ENCODE measurements at regions not wholly inside any gene's neighbourhood (a gene's known extent, or its start where the extent isn't known, plus 50 kb on each side); places are given as distances from the start of the nearest gene placed in this dataset.

- Histone ChIP-seq H3K79me2 (replicated peaks; ENCODE audit: insufficient read depth, low read length) (no peaks in the 10 kb centered on the region), H3F3A (ENCODE audit: insufficient read depth, low read length, poor library complexity, severe bottlenecking) (no peaks in the 10 kb centered on the region), H4K20me1 (ENCODE audit: insufficient read depth) (no peaks in the 10 kb centered on the region), H3K9me3 (ENCODE audit: low read length) (no peaks in the 10 kb centered on the region), H2AFZ (ENCODE audit: low read depth, low read length) (no peak overlapping the region), H3K9ac (ENCODE audit: low read length) (no peak overlapping the region), H3K9me2 (ENCODE audit: insufficient read depth, low read length) (no peaks in the 10 kb centered on the region), H3K4me2 (ENCODE audit: low read length) (no peak overlapping the region), H3K4me3 (ENCODE audit: low read length) (no peak overlapping the region), H3K27me3 (ENCODE audit: insufficient read depth, low read depth, low read length) (no peaks in the 10 kb centered on the region), H3K36me3 (ENCODE audit: insufficient read depth, low read length) (no peaks in the 10 kb centered on the region), H3K27ac (ENCODE audit: low read length) (peak overlapping the region; percentile 63)
- TF ChIP-seq REST (IDR thresholded peaks at IDR 0.05; ENCODE audit: borderline replicate concordance) (no peak), SMC3 (conservative IDR thresholded peaks at IDR 0.05; ENCODE audit: poor library complexity) (no peak), RAD21 (conservative IDR thresholded peaks at IDR 0.05) (peak; percentile 13), TAF1 (IDR thresholded peaks at IDR 0.05; ENCODE audit: low read depth) (no peak), CTCF (IDR thresholded peaks at IDR 0.05; ENCODE audit: poor library complexity, severe bottlenecking) (no peak), EZH2 (IDR thresholded peaks at IDR 0.05; ENCODE audit: borderline replicate concordance, insufficient read depth, low read length, poor library complexity, severe bottlenecking) (no peak), POLR2AphosphoS5 (IDR thresholded peaks at IDR 0.05) (peak; percentile 60), EP300 (conservative IDR thresholded peaks at IDR 0.05; ENCODE audit: poor library complexity, severe bottlenecking) (peak; percentile 77)
Observed at GRCh38 chr9:118711843-118712242, 657.4 kb downstream of the BRINP1 start.

- Histone ChIP-seq H3F3A (ENCODE audit: insufficient read depth, low read length, poor library complexity, severe bottlenecking) (no peaks in the 10 kb centered on the region), H4K20me1 (ENCODE audit: insufficient read depth) (no peaks in the 10 kb centered on the region), H3K4me2 (ENCODE audit: low read length) (no peak overlapping the region), H3K9me3 (ENCODE audit: low read length) (no peaks in the 10 kb centered on the region), H2AFZ (ENCODE audit: low read depth, low read length) (no peak overlapping the region), H3K9ac (ENCODE audit: low read length) (no peak overlapping the region), H3K27me3 (ENCODE audit: insufficient read depth, low read depth, low read length) (no peaks in the 10 kb centered on the region), H3K4me3 (ENCODE audit: low read length) (no peak overlapping the region), H3K36me3 (ENCODE audit: insufficient read depth, low read length) (no peaks in the 10 kb centered on the region), H3K79me2 (replicated peaks; ENCODE audit: insufficient read depth, low read length) (no peaks in the 10 kb centered on the region), H3K9me2 (ENCODE audit: insufficient read depth, low read length) (no peaks in the 10 kb centered on the region), H3K27ac (ENCODE audit: low read length) (no peak overlapping the region)
- no peak for TF ChIP-seq POLR2AphosphoS5 (IDR thresholded peaks at IDR 0.05)
- TF ChIP-seq SMC3 (conservative IDR thresholded peaks at IDR 0.05; ENCODE audit: poor library complexity): no peak
- no peak for TF ChIP-seq CTCF (IDR thresholded peaks at IDR 0.05; ENCODE audit: poor library complexity, severe bottlenecking)
- TF ChIP-seq MXI1 (conservative IDR thresholded peaks at IDR 0.05; ENCODE audit: poor library complexity, severe bottlenecking): no peak
- no peak for TF ChIP-seq REST (IDR thresholded peaks at IDR 0.05; ENCODE audit: borderline replicate concordance)
- TF ChIP-seq EP300 (conservative IDR thresholded peaks at IDR 0.05; ENCODE audit: poor library complexity, severe bottlenecking): no peak
- TF ChIP-seq RAD21 (conservative IDR thresholded peaks at IDR 0.05): no peak
- no peak for TF ChIP-seq EZH2 (IDR thresholded peaks at IDR 0.05; ENCODE audit: borderline replicate concordance, insufficient read depth, low read length, poor library complexity, severe bottlenecking)
- no peak for TF ChIP-seq TAF1 (IDR thresholded peaks at IDR 0.05; ENCODE audit: low read depth)
Observed at GRCh38 chr9:118721276-118721675, 648.0 kb downstream of the BRINP1 start.

Data from neural cell (in vitro differentiated cells).